Thoracic aorta (tissue), 2 donors: ENCODE measurements at regions not wholly inside any gene's neighbourhood (a gene's known extent, or its start where the extent isn't known, plus 50 kb on each side); places are given as distances from the start of the nearest gene placed in this dataset.

Experiments
- ATAC-seq: fragments of 150-250 bp; one replicate; pipeline ENCODE4 v1.8.0; 2017; ENCODE audit warnings: low read depth; ENCODE audit not compliant: insufficient number of reproducible peaks, low FRiP score
- DNase-seq: peaks from one replicate; pipeline ENCODE4 v3.0.0-alpha.2; 2020; ENCODE audit warnings: low spot score
- H3K27ac ChIP-seq, 2 donors: fragments of 200-600 bp; sonication (generic); 1 replicate in 1 of 2; 2 replicates in 1 of 2; pipeline ENCODE4 v1.5.1; 2016; ENCODE audit warnings: mild to moderate bottlenecking in 2 of 2, moderate library complexity in 2 of 2
- H3K27me3 ChIP-seq: fragments of 200-600 bp; sonication (generic); replicated peaks from 2 replicates; pipeline ENCODE4 v1.6.0; 2016; ENCODE audit warnings: mild to moderate bottlenecking; ENCODE audit not compliant: insufficient read depth
- H3K36me3 ChIP-seq: fragments of 200-600 bp; sonication (generic); one replicate; pipeline ENCODE4 v1.5.1; 2016
- H3K4me1 ChIP-seq, 2 donors: fragments of 200-600 bp; sonication (generic); 1 replicate in 1 of 2; 2 replicates in 1 of 2; pipeline versions ENCODE4 v1.5.1 to v1.6.0; 2016; ENCODE audit warnings: low read depth in 2 of 2, mild to moderate bottlenecking in 1 of 2; ENCODE audit not compliant: control insufficient read depth in 1 of 2
- H3K4me3 ChIP-seq: fragments of 200-600 bp; sonication (generic); 2 replicates; pipeline ENCODE4 v1.5.1; 2016; ENCODE audit warnings: mild to moderate bottlenecking
- H3K9me3 ChIP-seq: fragments of 200-600 bp; sonication (generic); 2 replicates; pipeline ENCODE4 v1.5.1; 2016
- CTCF ChIP-seq: fragments of 200-600 bp; sonication (generic); IDR thresholded peaks from one replicate; pipeline ENCODE4 v1.5.1; 2019; ENCODE audit warnings: antibody characterized with exemption

DNA sequence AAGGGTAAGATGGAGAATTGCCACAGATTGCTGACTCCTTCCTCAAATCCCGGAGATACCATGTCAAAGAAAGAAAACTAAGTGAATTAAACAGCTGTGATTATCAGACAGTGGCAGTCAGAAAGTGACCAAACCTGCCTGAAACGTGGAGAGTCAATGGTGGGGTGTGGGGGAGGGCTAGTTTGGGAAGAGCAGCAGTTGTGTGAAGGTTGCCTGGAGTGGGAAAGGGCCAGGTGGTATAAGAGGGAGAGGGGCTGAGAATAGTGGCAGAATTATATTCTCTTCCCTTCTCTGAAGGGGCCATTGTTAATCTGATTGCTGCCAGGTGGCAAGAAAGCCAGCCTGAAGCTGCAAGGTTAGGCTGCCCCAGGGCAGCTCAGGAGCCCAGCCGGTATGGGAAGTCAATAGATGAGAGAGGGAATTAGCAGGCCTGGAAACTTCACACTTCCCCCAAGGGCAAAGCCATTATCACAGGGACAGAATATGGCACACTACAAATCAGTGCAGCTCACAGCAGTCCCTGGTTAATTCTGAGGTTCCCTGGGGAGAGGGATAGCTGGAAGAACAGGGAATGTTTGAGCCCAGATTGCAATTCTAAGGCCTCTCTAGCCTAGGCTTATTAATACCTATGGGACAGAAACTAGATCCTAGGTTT lies 83.9 kb upstream of the ITGB1 start:
- TF ChIP-seq CTCF: no peak
- Histone ChIP-seq H3K9me3 (no peaks in the 10 kb centered on the region), H3K4me3 (no peak overlapping the region), H3K27ac (no peak overlapping the region), H3K4me1 (no peaks in the 10 kb centered on the region), H3K27me3 (no peaks in the 10 kb centered on the region), H3K36me3 (no peaks in the 10 kb centered on the region)
- no peak for DNase-seq
- no peak for ATAC-seq

DNA sequence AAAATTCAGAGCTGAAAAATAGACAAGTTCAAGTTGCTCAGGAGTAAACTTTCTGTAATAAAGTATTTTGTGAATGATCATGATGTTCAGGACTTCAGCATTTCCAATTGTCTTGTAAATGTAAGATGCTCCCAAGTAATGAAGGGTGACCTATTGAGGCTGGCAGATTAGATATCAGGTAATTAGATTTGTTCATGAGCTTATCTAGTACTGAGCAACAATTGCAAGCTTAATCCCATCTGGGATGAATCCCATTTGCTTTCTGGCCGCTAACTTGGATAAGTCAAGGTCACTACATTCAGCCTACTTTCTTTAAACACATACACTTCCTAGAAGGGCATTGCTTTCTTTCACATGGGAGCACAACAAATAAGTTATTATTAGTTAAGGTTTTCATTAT lies 82.4 kb upstream of the ITGB1 start:
- Histone ChIP-seq H3K27ac (no peak overlapping the region), H3K4me1 (no peaks in the 10 kb centered on the region), H3K36me3 (no peaks in the 10 kb centered on the region), H3K27me3 (no peaks in the 10 kb centered on the region), H3K9me3 (no peaks in the 10 kb centered on the region), H3K4me3 (no peak overlapping the region)
- no peak for TF ChIP-seq CTCF
- DNase-seq (no peak), ATAC-seq (no peak)

GRCh38 chr10:33039181-33039580 lies 81.2 kb upstream of the ITGB1 start:
- TF ChIP-seq CTCF: no peak
- no peak for ATAC-seq

DNA sequence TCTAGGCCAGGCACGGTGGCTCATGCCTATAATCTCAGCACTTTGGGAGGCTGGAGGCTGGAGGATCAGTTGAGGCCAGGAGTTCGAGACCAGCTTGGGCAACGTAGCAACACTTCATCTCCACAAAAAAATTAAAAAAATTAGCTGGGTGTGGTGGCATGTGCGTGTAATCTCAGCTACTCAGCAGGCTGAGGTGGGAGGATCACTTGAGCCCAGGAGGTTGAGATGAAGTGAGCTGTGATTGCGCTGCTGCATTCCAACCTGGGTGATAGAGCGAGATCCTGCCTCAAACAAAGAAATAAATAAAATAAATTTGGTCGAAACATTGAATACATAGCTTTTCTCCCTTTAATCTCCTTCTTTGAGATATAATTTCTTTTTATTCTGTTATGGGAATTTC lies 80.6 kb upstream of the ITGB1 start:
- Histone ChIP-seq H3K27me3 (no peaks in the 10 kb centered on the region), H3K9me3 (no peaks in the 10 kb centered on the region), H3K4me3 (no peak overlapping the region), H3K36me3 (no peaks in the 10 kb centered on the region), H3K27ac (no peak overlapping the region), H3K4me1 (no peaks in the 10 kb centered on the region)
- no peak for ATAC-seq
- TF ChIP-seq CTCF: no peak
- no peak for DNase-seq

More at GRCh38 chr10:33039181-33039580, 81.2 kb upstream of the ITGB1 start:
- H3K4me3 ChIP-seq: no peak overlapping the region
- H3K9me3 ChIP-seq: no peaks in the 10 kb centered on the region
- no peaks in the 10 kb centered on the region for H3K36me3 ChIP-seq
- H3K4me1 ChIP-seq: no peaks in the 10 kb centered on the region
- no peak overlapping the region for H3K27ac ChIP-seq
- no peaks in the 10 kb centered on the region for H3K27me3 ChIP-seq
- DNase-seq: no peak

DNA sequence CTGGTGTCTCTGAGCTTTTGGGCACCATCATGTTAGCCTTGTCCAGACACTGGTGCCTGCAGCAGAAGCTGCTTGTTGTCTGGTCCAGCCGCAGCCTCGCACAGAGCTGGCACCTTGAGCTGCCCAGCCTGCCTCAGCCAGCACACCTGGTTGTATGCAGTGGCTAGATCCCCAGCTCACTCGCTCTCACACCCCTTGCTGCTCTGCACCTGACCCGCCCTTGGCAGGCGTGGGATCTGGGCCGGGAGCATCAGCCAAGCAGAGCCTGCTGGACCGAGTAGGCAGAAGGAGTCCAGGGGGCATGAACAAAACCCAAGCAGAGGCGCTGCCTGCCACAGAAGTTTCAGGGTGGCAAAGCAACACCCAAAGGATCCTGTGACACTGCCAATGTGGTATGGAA lies 79.7 kb upstream of the ITGB1 start:
- DNase-seq: no peak
- no peak for TF ChIP-seq CTCF

More for the DNA sequence above, 79.7 kb upstream of the ITGB1 start:
- peaks cover 3 to 5% of the 10 kb centered on the region in 2 donors for H3K4me1 ChIP-seq
- H3K27ac ChIP-seq: no peak overlapping the region
- H3K9me3 ChIP-seq: no peaks in the 10 kb centered on the region
- H3K4me3 ChIP-seq: no peak overlapping the region
- no peak for ATAC-seq
- H3K36me3 ChIP-seq: no peaks in the 10 kb centered on the region
- no peaks in the 10 kb centered on the region for H3K27me3 ChIP-seq
